HG02970 (cell line): ENCODE measurements at regions not wholly inside any gene's neighbourhood (a gene's known extent, or its start where the extent isn't known, plus 50 kb on each side); places are given as distances from the start of the nearest gene placed in this dataset.

Experiments used
- ATAC-seq: cut with Tn5 transposase; IDR thresholded peaks from one replicate; pipeline ENCODE4 v1.9.1; 2021; ENCODE audit warnings: mild to moderate bottlenecking, moderate library complexity, moderate number of reproducible peaks; ENCODE audit not compliant: unreplicated experiment, low FRiP score

GRCh38 chr2:117058366-117058765 is 756.1 kb upstream of the DDX18 start:
- ATAC-seq = no peak

DNA sequence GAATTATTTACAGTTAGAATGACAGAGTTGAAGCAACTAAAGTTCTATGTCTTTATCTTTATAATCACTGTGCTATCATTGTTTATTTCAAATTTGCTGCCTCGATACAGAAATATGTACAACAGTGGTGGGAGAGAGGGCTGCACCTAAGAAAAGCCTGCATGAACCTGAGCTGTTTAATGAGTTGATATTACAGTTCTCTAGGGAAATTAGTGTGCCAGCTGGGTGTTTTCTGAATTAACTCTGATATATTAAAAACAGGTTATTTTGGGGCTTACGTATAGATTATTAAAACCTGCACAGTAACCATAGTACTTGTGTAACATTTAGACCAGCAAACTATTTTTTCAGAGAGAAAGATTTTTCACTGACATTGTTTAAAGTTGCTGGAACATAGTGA is 750.5 kb upstream of the DDX18 start:
- ATAC-seq = no peak

- ATAC-seq = no peak
These were observed 748.6 kb upstream of the DDX18 start for GRCh38 chr2:117065912-117066311.

DNA sequence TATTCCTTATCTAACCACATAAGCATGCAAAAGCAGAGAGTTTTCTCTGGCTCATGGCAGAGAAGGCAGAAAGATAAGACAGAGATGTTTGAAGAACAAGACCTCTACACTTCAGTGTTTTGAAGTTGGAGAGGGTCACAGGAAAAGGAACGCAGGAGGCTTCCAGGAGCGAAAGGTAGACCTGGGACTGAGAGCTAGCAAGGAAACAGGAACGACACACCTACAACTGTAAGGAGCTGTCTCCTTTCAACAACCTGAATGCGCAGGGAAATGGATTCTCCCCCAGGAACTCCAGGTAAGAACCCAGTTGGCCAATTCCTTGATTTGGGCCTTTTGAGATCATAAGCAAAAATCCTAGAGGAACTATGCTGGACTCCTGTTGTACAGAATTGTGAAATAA is 746.6 kb upstream of the DDX18 start:
- ATAC-seq = no peak

GRCh38 chr2:117068371-117068770 is 746.1 kb upstream of the DDX18 start:
- ATAC-seq = no peak

DNA sequence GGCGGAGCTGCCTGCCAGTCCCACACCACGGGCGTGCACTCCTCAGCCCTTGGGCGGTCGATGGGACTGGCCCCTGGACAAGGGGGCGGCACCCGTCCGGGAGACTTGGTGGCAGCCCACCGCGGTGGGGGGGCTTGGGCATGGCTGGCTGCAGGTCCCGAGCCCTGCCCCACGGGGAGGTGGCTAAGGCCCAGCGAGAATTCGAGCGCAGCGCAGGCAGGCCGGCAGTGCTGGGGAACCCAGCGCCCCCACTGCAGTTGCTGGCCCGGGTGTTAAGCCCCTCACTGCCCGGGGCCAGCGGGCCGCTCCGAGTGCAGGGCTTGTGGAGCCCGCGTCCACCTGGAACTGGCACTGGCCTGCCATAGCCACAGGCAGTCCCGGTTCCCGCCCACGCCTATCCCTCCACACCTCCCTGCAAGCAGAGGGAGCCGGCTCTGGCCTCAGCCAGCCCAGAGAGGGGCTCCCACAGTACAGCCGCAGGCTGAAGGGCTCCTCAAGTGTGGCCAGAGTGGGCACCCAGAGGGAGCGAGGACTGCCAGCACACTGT is 742.9 kb upstream of the DDX18 start:
- ATAC-seq = no peak

DNA sequence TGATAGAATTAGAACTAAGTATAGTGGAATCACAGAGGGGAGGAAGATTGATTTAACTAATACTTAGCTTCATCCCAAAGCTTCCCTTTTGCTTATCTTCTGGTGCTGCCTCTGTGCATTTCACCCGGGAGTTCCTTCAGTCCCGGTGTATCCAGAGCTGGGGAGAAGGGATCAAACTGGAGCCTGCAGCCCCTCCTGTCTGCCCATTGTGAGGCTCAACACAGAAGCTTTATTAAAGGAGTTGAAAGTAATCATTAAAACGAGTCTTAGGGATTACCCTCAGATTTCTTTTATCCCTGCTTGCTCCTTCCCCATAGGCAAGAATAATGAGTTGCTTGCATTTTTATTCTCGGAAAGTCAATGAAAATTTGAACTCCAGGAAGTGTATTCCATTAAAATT is 739.7 kb upstream of the DDX18 start:
- no peak for ATAC-seq

DNA sequence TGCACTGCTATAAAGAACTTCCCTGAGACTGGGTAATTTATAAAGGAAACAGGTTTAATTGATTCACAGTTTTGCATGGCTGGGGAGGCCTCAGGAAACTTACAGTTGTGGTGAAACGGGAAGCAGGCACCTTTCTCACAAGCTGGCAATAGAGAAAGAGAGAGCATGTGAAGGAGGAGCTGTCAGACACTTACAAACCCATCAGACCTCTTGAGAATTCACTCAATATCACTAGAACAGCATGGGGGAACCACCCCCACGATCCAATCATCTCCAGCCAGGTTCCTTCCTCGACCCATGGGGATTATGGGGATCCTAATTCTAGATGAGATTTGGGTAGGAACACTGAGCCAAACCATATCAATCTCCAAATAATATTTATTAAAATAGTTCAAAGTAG is 729.2 kb upstream of the DDX18 start:
- ATAC-seq = no peak

GRCh38 chr2:117085737-117086136 is 728.8 kb upstream of the DDX18 start:
- no peak for ATAC-seq

DNA sequence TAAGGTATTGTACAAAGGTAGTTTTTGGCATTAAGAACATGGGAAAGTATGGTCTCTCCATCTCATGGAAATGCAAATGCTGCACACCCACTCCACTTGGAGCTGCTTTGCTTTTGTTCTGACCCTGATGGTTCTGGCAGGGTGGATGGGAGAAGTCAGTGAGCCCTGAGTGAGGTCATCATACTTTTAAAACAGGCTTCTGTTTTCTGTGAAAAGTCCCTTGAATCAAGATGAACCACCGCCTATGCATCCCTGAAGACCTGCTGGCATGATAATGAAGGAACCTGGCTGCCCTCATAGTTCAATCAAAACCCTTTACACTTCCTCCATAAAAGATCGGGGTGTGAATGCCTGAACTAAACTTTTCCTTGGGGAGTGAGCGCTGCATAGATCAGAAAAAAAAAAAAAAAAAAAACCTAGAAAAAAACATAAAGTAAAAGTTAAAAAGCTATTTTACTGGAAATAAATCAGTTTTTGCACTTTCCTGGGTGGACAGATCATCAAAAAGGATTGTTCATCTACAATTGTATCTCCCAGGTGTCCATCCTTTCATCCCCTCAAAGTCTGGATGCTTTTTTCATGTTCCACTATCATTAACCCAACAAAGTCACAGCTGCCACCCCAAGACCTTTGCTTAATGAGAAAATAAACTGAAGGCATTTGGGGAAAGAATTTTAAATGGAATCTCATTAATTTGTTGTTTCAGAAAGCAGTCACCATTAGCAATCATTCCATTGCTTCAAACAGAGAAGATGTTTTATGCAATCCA is 728.1 kb upstream of the DDX18 start:
- no peak for ATAC-seq

DNA sequence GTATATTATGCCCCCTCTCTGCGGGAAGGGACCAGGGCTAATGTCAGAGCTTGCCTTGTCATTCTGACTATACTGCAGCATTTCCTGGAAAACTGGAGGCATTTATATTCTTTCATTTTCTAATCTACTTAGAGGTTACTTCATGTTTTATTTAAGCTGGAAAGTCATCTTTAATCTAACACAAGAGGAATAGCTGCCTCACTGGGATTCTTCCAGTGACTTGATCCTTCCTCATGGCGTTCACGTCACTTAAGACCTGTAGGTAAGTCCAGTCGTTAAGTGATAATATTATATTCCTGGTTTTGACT is 727.6 kb upstream of the DDX18 start:
- no peak for ATAC-seq

GRCh38 chr2:117087535-117088291 is 726.8 kb upstream of the DDX18 start:
- ATAC-seq = no peak

- no peak for ATAC-seq
These were observed 723.3 kb upstream of the DDX18 start for GRCh38 chr2:117091041-117091837.

GRCh38 chr2:117101613-117102012 is 712.9 kb upstream of the DDX18 start:
- no peak for ATAC-seq

DNA sequence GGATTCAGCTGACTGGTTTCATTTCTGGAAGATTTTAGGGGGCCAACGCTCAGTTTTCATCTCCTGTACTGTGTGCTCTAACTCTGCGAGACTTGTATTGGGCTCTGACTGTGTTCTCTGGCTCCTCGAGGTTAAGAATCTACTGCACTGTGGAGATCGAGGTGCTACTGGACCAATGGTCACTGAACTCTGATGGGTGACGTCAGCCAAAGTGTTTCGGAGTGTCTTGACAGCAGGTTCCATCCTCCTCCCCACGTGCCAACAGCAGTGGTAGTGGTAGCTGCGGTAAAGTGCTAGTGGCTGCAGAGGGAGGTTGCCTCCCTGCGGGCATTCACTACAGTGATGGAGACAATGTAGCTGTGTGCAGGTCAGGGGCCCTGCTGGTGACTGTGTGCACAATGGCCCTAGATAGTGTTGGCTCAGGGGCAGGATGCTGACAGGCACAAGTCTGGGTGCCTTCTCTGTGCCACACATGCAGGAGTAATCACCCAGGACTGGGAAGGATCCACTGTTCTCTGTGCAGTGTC is 705.7 kb upstream of the DDX18 start:
- ATAC-seq = no peak

DNA sequence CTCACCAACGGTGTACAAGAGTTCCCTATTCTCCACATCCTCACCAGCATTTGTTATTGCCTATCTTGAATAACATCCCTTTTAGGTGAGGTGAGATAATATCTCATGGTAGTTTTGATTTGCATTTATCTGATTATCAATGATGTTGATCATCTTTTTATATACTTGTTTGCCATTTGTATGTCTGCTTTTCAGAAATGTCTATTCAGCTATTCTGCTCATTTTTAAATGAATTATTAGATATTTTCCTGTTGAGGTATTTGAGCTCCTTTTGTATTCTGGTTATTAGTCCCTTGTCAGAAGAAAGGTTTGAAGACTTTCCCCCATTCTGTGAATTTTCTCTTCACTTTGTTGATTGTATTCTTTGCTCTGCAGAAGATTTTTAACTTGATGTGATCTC is 695.5 kb upstream of the DDX18 start:
- no peak for ATAC-seq

GRCh38 chr2:117123362-117123761 is 691.1 kb upstream of the DDX18 start:
- no peak for ATAC-seq

DNA sequence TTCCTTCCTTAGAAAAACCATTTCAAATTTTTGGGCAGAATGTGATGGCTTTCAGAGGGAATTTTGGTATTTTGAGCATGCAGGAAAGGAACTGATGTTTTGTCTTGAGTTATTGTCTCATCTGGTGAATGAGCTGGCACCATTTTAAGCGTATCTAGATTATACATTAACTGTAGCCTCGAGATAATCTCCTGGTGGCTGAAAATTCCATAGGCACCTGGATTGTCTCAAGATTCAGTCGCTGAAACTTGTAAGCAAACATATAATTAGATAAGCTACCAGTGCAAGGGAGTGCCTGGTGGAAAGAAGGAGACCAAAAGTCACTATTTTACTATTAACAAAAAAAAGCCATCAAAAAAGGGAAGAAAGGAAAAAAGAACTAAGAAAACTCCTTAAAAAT is 687.8 kb upstream of the DDX18 start:
- no peak for ATAC-seq

- no peak for ATAC-seq
These were observed 686.8 kb upstream of the DDX18 start for GRCh38 chr2:117127680-117128079.

DNA sequence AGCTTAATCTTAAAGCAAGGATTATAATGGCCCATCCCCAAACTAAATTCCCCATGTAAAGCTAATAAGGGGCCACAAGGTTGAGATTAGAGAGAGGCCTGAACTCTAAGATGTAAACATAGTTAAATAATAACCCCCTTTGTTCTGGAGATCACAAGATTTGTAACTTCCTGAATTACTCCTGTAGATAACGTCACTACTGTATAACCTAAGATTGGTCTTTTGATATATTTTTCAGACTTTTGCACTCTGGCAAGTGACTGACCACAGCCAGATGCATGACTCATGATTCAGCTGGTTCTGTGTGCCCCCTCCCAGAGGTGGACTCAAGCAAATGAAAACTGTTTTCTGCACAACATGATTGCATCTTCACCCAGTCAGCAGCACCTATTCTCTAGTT is 686.0 kb upstream of the DDX18 start:
- ATAC-seq = no peak

GRCh38 chr2:117137371-117137770 is 677.1 kb upstream of the DDX18 start:
- no peak for ATAC-seq
